ENCODE measurements at regions not wholly inside any gene's neighbourhood (a gene's known extent, or its start where the extent isn't known, plus 50 kb on each side); places are given as distances from the start of the nearest gene placed in this dataset.

DNA sequence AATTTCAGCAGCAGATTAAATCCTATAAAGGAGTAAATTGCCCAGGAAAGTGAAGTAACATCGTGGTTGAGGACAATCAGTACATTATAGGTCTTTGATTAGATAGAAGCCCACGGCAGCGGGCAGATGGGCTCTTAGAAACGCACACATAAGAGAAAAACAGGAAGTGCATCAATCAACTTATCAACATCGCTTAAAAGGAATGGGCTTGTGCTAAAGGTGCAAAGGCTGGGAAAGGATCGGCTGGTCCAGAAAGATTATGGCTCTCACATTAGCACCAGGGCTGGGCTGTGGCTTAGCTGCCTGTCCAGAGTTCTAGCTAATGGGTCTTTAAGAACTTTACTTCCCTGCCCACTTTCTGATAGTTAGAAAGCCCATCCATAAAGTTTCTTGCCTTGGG is 292.0 kb upstream of the TNRC6C start (continued):
- TF ChIP-seq TCF7L2 (IDR thresholded peaks at IDR 0.05; ENCODE audit: borderline replicate concordance, low read depth, low read length) (no peak), IKZF3 (tag by site-specific recombination; IDR thresholded peaks at IDR 0.05) (no peak), ZNF324 (tag by site-specific recombination; IDR thresholded peaks at IDR 0.05) (no peak), ZFP41 (tag by site-specific recombination; IDR thresholded peaks at IDR 0.05; ENCODE audit: borderline replicate concordance) (no peak), ZSCAN23 (tag by site-specific recombination; IDR thresholded peaks at IDR 0.05) (no peak)
- TF ChIP-seq, protein P1, sequence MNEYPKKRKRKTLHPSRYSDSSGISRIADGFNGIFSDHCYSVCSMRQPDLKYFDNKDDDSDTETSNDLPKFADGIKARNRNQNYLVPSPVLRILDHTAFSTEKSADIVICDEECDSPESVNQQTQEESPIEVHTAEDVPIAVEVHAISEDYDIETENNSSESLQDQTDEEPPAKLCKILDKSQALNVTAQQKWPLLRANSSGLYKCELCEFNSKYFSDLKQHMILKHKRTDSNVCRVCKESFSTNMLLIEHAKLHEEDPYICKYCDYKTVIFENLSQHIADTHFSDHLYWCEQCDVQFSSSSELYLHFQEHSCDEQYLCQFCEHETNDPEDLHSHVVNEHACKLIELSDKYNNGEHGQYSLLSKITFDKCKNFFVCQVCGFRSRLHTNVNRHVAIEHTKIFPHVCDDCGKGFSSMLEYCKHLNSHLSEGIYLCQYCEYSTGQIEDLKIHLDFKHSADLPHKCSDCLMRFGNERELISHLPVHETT (tag by site-specific recombination; IDR thresholded peaks at IDR 0.05): no peak

DNA sequence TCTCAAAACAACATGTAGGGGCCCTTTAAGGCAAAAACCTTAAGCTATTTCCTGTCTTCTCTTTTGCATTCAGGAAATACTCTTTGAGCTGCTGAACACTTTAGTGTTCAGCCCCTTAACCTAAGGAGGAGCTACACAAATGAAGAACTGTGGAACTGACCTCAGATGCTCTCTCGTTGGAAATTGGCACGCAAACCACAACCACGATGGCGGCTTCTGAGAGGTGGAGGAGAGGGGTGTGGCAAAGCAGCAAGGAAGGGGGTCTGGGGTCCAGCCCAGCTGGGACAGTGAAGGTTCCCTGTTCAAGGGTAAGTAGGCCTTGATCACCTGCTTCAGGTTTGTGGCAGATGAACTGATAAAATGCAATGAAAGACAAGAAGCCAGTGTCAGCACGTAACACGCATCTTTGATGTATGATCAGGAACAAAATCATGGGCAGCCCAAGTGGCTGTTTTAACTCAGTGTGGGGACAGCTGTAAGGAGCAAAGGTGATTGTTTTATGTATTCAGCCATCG is 291.6 kb upstream of the TNRC6C start:
- Histone ChIP-seq H3K4me3 (ENCODE audit: low read depth, low read length) (no peak overlapping the region), H3K27ac (ENCODE audit: extremely low read depth, low read depth, low read length) (no peak overlapping the region), H3K36me3 (ENCODE audit: control insufficient read depth in 2 of 2, insufficient read depth in 1 of 2, low read length in 2 of 2) (no peaks in the 10 kb centered on the region), H3K9me3 (ENCODE audit: control insufficient read depth, insufficient read depth, low read depth, low read length) (no peaks in the 10 kb centered on the region), H3K4me1 (ENCODE audit: control insufficient read depth, insufficient read depth, low read length) (no peaks in the 10 kb centered on the region)
- TF ChIP-seq ZNF16 (tag by site-specific recombination; IDR thresholded peaks at IDR 0.05; ENCODE audit: low read depth) (no peak), ZNF335 (tag by site-specific recombination; conservative IDR thresholded peaks at IDR 0.05) (no peak), IKZF3 (tag by site-specific recombination; IDR thresholded peaks at IDR 0.05) (no peak), KLF1 (tag by site-specific recombination; IDR thresholded peaks at IDR 0.05) (no peak), ZNF791 (tag by site-specific recombination; IDR thresholded peaks at IDR 0.05) (no peak), MZF1 (tag by site-specific recombination; IDR thresholded peaks at IDR 0.05; ENCODE audit: borderline replicate concordance) (no peak), ZNF510 (tag by site-specific recombination; IDR thresholded peaks at IDR 0.05; ENCODE audit: insufficient replicate concordance) (no peak)
- ChIA-PET CTCF (interaction anchor here (0.7 kb wide), 1 partner anchor 291 kb away, joined by 3 read pairs; no protein-coding TSS in a partner anchor), POLR2A (no interaction called here)

DNA sequence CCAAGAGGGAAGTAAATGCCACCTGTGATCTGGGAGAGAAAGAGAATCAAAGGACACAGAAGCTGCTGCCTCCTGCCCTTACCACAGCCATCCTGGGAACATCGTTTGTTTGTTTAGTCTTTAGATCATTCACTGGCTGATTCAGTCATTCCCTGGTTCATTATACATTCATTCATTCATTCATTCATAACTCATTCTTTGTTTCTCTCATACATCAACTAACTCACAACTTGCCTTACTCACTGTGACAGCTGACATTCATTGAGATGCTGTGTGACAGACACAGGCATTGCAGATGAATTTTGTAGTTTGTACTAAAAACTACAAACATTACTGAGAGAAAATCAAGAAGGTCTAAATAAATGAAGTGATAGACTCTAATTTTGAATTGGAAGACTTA is 291.0 kb upstream of the TNRC6C start:
- Histone ChIP-seq H3K27ac (ENCODE audit: extremely low read depth, low read depth, low read length) (no peak overlapping the region), H3K4me3 (ENCODE audit: low read depth, low read length) (no peak overlapping the region), H3K9me3 (ENCODE audit: control insufficient read depth, insufficient read depth, low read depth, low read length) (no peaks in the 10 kb centered on the region), H3K36me3 (ENCODE audit: control insufficient read depth in 2 of 2, insufficient read depth in 1 of 2, low read length in 2 of 2) (no peaks in the 10 kb centered on the region), H3K4me1 (ENCODE audit: control insufficient read depth, insufficient read depth, low read length) (no peaks in the 10 kb centered on the region)
- POLR2A ChIA-PET: no interaction called here
- TF ChIP-seq ZNF426 (tag by site-specific recombination; IDR thresholded peaks at IDR 0.05) (no peak), ZNF24 (tag by site-specific recombination; IDR thresholded peaks at IDR 0.05) (no peak), ZSCAN30 (tag by site-specific recombination; IDR thresholded peaks at IDR 0.05) (no peak), ZBTB17 (tag by site-specific recombination; IDR thresholded peaks at IDR 0.05) (no peak), ZNF114 (tag by site-specific recombination; IDR thresholded peaks at IDR 0.05) (no peak), ZNF777 (tag by site-specific recombination; IDR thresholded peaks at IDR 0.05; ENCODE audit: borderline replicate concordance) (no peak), FEZF1 (tag by site-specific recombination; IDR thresholded peaks at IDR 0.05) (no peak), ZNF184 (tag by site-specific recombination; IDR thresholded peaks at IDR 0.05) (no peak)
- CTCF ChIA-PET: interaction anchor here (0.6 kb wide), 1 partner anchor 48 kb away, joined by 4 read pairs; no protein-coding TSS in a partner anchor

DNA sequence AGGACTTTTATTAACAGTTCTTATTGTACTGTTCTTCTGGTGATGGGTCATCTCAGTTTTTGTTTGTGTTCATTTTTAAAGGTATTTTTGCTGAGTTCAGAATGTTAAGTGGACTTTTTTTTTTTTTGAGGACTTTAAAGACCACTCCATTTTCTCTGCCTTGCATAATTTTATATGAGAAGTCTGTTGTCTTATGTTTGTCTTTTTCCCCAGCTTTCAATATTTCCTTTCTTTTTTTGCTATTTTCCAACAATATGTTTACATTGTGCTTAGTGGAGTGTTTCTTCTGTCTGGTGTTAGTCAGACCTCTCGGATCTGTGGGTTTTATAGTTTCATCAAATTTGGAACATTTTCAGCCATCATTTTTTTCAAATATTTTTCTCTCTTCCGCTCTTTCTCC is 290.0 kb upstream of the TNRC6C start:
- POLR2A ChIA-PET: no interaction called here
- H3K36me3 ChIP-seq (ENCODE audit: control insufficient read depth in 2 of 2, insufficient read depth in 1 of 2, low read length in 2 of 2): no peaks in the 10 kb centered on the region
- CTCF ChIA-PET: no interaction called here
- H3K9me3 ChIP-seq (ENCODE audit: control insufficient read depth, insufficient read depth, low read depth, low read length): no peaks in the 10 kb centered on the region
- TF ChIP-seq KLF1 (tag by site-specific recombination; IDR thresholded peaks at IDR 0.05) (no peak), SETDB1 (IDR thresholded peaks at IDR 0.05; ENCODE audit: insufficient read length, low read length) (peak; percentile 94), TRIM28 (IDR thresholded peaks at IDR 0.05; ENCODE audit: borderline replicate concordance, low read length) (peak; percentile 57; the same call in 1 of the 2 replicates), ZNF350 (tag by site-specific recombination; IDR thresholded peaks at IDR 0.05) (no peak), ZNF610 (tag by site-specific recombination; IDR thresholded peaks at IDR 0.05; ENCODE audit: borderline replicate concordance) (0 out of 2 replicates have a peak, but pooled peaks have one; percentile 54), SP7 (tag by site-specific recombination; IDR thresholded peaks at IDR 0.05) (peak; percentile 12; the same call in 1 of the 2 replicates)
- TF ChIP-seq, protein P2, sequence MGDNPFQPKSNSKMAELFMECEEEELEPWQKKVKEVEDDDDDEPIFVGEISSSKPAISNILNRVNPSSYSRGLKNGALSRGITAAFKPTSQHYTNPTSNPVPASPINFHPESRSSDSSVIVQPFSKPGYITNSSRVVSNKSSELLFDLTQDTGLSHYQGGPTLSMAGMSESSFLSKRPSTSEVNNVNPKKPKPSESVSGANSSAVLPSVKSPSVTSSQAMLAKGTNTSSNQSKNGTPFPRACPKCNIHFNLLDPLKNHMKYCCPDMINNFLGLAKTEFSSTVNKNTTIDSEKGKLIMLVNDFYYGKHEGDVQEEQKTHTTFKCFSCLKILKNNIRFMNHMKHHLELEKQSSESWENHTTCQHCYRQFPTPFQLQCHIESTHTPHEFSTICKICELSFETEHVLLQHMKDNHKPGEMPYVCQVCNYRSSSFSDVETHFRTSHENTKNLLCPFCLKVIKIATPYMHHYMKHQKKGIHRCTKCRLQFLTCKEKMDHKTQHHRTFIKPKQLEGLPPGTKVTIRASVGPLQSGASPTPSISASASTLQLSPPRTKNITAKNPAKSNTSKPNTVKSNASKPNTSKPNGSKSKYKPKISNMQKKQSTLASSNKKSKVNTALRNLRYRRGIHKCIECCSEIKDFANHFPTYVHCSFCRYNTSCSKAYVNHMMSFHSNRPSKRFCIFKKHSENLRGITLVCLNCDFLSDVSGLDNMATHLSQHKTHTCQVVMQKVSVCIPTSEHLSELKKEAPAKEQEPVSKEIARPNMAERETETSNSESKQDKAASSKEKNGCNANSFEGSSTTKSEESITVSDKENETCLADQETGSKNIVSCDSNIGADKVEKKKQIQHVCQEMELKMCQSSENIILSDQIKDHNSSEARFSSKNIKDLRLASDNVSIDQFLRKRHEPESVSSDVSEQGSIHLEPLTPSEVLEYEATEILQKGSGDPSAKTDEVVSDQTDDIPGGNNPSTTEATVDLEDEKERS (tag by site-specific recombination; IDR thresholded peaks at IDR 0.05): 0 out of 2 replicates have a peak, but pooled peaks have one; percentile 56
- no peak overlapping the region for H3K4me3 ChIP-seq (ENCODE audit: low read depth, low read length)
- no peak overlapping the region for H3K27ac ChIP-seq (ENCODE audit: extremely low read depth, low read depth, low read length)
- no peaks in the 10 kb centered on the region for H3K4me1 ChIP-seq (ENCODE audit: control insufficient read depth, insufficient read depth, low read length)
